SU-DHL-6 (cell line): ENCODE measurements at regions not wholly inside any gene's neighbourhood (a gene's known extent, or its start where the extent isn't known, plus 50 kb on each side); places are given as distances from the start of the nearest gene placed in this dataset.

Experiments
- EZH2phosphoT487 ChIP-seq: fragments of 200-600 bp; sonication (generic), shearing (Covaris generic); conservative IDR thresholded peaks from 2 replicates; pipeline ENCODE4 v1.6.1; 2018; ENCODE audit warnings: mild to moderate bottlenecking, antibody characterized with exemption, low read length, moderate library complexity, mixed read lengths
- TF ChIP-seq, protein P1 (sequence below): fragments of 200-600 bp; sonication (generic); IDR thresholded peaks from one replicate; pipeline ENCODE4 v1.5.1; 2017; ENCODE audit warnings: antibody characterized with exemption, mild to moderate bottlenecking, low read length, moderate library complexity; ENCODE audit not compliant: insufficient read depth, poor library complexity, severe bottlenecking

- TF ChIP-seq, protein P1, sequence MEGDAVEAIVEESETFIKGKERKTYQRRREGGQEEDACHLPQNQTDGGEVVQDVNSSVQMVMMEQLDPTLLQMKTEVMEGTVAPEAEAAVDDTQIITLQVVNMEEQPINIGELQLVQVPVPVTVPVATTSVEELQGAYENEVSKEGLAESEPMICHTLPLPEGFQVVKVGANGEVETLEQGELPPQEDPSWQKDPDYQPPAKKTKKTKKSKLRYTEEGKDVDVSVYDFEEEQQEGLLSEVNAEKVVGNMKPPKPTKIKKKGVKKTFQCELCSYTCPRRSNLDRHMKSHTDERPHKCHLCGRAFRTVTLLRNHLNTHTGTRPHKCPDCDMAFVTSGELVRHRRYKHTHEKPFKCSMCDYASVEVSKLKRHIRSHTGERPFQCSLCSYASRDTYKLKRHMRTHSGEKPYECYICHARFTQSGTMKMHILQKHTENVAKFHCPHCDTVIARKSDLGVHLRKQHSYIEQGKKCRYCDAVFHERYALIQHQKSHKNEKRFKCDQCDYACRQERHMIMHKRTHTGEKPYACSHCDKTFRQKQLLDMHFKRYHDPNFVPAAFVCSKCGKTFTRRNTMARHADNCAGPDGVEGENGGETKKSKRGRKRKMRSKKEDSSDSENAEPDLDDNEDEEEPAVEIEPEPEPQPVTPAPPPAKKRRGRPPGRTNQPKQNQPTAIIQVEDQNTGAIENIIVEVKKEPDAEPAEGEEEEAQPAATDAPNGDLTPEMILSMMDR, result no peak
- TF ChIP-seq EZH2phosphoT487, result no peak
These were observed 193.4 kb upstream of the CPHXL start for GRCh38 chr16:75919664-75920063.
